Activated T-helper 17 cell treated with anti-CD3 and anti-CD28 coated beads, Interleukin-2, amount 50 U/mL, for 72 hours (primary cell): ENCODE measurements at regions not wholly inside any gene's neighbourhood (a gene's known extent, or its start where the extent isn't known, plus 50 kb on each side); places are given as distances from the start of the nearest gene placed in this dataset.
A peak's percentile ranks its signal among the peaks of the same experiment; 100 is the strongest.

Experiments
- ATAC-seq: fragments of 150-1000 bp; cut with Tn5 transposase; replicated peaks from 2 replicates; pipeline ENCODE4 v1.10.0; 2021; ENCODE audit warnings: mild to moderate bottlenecking, moderate library complexity
- H3K27ac Mint-ChIP-seq: one replicate; pipeline ENCODE4 v1.8.0; 2022; ENCODE audit warnings: mixed read lengths
- H3K27me3 Mint-ChIP-seq: one replicate; pipeline ENCODE4 v1.8.0; 2022; ENCODE audit warnings: mixed read lengths
- H3K36me3 Mint-ChIP-seq: one replicate; pipeline ENCODE4 v1.8.0; 2022; ENCODE audit warnings: low read depth, mild to moderate bottlenecking, mixed read lengths
- H3K4me1 Mint-ChIP-seq: one replicate; pipeline ENCODE4 v1.8.0; 2022; ENCODE audit warnings: mixed read lengths
- H3K4me3 Mint-ChIP-seq: one replicate; pipeline ENCODE4 v1.8.0; 2022; ENCODE audit warnings: mild to moderate bottlenecking, mixed read lengths
- H3K9me3 Mint-ChIP-seq: one replicate; pipeline ENCODE4 v1.8.0; 2022; ENCODE audit warnings: mixed read lengths

DNA sequence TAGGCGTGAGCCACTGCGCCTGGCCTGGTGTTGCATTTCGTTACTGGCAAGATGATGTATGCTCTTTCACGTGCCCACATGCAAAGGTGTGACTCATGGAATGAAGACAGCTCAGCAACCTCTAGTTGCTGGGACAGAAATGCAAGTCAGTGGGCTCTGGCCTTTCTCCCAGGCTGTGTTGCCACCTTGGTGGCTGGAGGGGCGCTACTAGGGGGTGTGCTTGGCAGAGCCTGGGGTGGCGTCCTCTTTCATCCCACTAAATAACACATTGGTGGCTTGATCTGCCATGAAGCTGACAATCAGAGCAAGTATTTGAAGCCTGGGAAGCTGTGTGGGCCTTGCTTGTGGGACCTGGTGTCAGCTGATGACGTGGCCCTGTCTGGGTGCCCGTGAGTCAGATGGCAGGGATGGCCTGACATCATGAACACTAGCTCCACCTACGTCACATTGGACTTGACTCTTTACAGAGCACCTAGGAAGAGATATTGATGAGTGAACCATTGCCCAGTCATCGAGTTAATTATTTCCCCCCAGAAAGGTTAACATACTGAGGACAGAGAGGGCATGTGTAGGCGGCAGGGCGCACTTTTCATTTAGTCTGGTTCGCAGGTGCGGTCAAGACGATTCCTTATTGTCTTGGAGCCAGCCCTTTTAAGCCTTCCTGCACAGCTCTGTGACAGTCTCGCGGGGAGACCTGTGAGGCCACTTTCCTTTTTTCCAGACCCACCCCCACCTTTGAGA, 154.2 kb downstream of the TM9SF2 start:
- ATAC-seq: peak; percentile 82
- Mint-ChIP-seq H3K4me1 (peaks cover 22% of the 10 kb centered on the region), H3K27me3 (no peaks in the 10 kb centered on the region), H3K9me3 (no peaks in the 10 kb centered on the region), H3K36me3 (no peaks in the 10 kb centered on the region), H3K27ac (peak overlapping the region; percentile 83), H3K4me3 (peak overlapping the region; percentile 75)

DNA sequence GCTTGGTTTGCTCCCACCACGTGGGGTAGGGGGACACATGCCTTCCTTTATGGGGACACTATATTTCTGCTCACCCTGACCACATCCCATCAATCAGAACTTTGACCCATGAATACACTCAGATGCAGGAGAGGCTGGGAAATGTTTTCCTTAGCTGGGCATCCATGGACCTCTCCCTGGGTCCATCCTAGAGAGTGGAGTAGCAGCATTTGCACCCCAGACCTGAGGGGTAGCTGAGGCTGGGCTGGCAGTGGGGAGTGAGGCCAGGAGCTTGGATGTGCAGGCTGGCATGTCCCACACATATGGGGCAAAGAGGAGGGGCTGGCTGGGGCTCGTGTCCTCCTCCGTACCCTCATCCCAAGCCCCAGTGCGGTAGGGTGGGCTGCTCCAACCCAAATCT, 152.8 kb downstream of the TM9SF2 start:
- peaks cover 19% of the 10 kb centered on the region for H3K4me1 Mint-ChIP-seq
- H3K27me3 Mint-ChIP-seq: no peaks in the 10 kb centered on the region
- no peak overlapping the region for H3K4me3 Mint-ChIP-seq
- no peaks in the 10 kb centered on the region for H3K36me3 Mint-ChIP-seq
- H3K27ac Mint-ChIP-seq: no peak overlapping the region
- ATAC-seq: no peak
- H3K9me3 Mint-ChIP-seq: no peaks in the 10 kb centered on the region

DNA sequence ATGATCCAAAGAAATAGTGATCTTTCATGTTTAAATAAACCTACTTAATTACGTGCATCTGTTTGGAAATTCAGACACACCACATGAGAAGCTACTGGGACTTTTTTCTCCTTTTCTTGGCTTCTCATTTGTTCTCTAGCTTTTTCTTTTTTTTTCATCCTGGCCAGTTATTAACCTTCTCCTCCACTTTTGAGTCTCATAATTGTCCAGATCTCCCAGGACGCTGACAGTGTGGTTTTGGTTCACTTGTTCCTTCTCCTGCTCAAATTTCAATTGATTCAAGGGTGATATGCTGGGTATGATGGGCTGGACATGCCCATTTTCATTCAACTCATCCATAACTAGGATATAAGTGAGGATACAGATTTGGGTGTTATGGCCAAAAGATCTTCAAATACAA, 152.3 kb downstream of the TM9SF2 start:
- no peaks in the 10 kb centered on the region for H3K9me3 Mint-ChIP-seq
- no peaks in the 10 kb centered on the region for H3K36me3 Mint-ChIP-seq
- H3K27ac Mint-ChIP-seq: no peak overlapping the region
- no peaks in the 10 kb centered on the region for H3K27me3 Mint-ChIP-seq
- ATAC-seq: no peak
- peaks cover 15% of the 10 kb centered on the region for H3K4me1 Mint-ChIP-seq
- no peak overlapping the region for H3K4me3 Mint-ChIP-seq

DNA sequence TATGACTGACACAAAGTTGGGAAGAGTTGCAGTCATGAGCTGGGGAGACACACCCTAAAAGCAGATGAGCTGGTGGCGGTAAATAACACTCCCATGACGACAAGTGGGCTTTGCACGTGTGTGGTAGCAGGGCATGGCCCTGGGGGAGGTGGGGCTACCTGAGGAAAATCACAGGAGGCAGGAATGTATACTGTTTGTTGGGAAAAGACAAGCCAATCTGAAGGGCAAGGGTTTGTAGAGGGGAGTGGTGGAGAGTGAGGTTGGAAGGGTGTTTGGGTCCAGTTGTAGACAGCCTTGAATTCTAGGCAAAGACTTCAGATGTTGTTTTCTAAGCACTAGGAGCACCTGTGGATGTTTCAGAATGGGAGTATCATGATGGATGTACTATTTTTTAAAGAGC, 151.6 kb downstream of the TM9SF2 start:
- no peak for ATAC-seq
- Mint-ChIP-seq H3K9me3 (no peaks in the 10 kb centered on the region), H3K4me1 (peaks cover 15% of the 10 kb centered on the region), H3K4me3 (no peak overlapping the region), H3K27me3 (no peaks in the 10 kb centered on the region), H3K36me3 (no peaks in the 10 kb centered on the region), H3K27ac (no peak overlapping the region)

DNA sequence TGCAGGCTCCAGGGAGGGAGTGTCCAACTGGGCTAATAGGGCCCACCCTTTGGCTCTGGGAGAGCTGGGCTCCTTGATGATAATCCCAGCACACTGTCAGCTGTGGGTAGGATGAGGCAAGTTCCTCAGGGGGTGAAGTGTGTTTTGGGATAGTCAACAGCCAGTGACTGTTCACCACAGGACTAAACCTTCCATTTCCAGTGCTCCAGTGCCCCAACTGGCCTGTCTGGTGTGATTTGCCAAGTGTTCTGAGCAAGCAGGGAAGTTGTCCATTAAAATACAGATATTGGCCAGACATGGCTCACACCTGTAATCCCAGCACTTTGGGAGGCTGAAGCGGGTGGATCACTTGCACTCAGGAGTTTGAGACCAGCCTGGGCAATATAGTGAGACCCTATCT, 150.9 kb downstream of the TM9SF2 start:
- no peak for ATAC-seq
- H3K4me3 Mint-ChIP-seq: no peak overlapping the region
- no peaks in the 10 kb centered on the region for H3K27me3 Mint-ChIP-seq
- H3K36me3 Mint-ChIP-seq: no peaks in the 10 kb centered on the region
- no peaks in the 10 kb centered on the region for H3K9me3 Mint-ChIP-seq
- H3K27ac Mint-ChIP-seq: no peak overlapping the region
- peaks cover 15% of the 10 kb centered on the region for H3K4me1 Mint-ChIP-seq

DNA sequence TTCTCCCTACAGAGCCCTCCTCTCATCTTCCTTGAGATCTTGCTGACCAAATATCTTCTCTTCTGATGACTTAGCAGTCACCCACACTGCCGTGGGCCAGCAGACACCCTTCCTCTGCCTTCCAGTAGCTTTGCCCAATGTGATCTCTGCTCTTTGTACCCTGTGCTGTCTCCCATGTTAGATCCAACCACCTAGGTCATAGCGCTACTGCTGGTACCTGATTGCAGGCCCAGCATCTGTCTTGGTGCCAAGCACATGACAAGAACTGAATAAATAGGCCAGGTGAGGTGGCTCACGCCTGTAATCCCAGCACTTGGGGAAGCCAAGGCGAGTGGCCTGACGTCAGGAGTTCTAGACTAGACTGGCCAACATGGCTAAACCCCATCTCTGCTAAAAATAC, 149.7 kb downstream of the TM9SF2 start:
- Mint-ChIP-seq H3K27me3 (no peaks in the 10 kb centered on the region), H3K27ac (no peak overlapping the region), H3K36me3 (no peaks in the 10 kb centered on the region), H3K4me1 (peaks cover 7% of the 10 kb centered on the region), H3K9me3 (no peaks in the 10 kb centered on the region), H3K4me3 (no peak overlapping the region)
- no peak for ATAC-seq

DNA sequence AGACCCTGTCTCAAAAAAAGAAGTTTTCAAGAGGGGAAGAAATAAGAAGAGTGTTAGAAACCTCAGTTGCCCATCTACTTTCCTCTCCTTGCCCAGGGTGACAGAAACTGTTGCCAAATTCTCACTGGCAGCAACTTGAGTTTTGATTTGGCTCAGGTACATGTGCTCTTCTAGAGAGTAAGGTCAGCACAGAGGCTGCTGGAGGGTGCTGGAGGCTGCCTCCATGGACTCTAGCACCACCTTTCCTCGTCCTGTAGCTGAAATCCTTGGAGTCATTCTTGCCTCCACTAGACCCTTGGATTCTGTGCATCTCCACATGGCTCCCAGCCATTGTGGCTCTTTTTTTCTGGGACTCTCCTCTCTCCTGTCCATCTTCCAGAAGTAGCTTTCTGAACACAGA, 149.1 kb downstream of the TM9SF2 start:
- no peak overlapping the region for H3K27ac Mint-ChIP-seq
- H3K36me3 Mint-ChIP-seq: no peaks in the 10 kb centered on the region
- H3K4me1 Mint-ChIP-seq: peaks cover 1% of the 10 kb centered on the region
- ATAC-seq: no peak
- H3K4me3 Mint-ChIP-seq: no peak overlapping the region
- no peaks in the 10 kb centered on the region for H3K27me3 Mint-ChIP-seq
- H3K9me3 Mint-ChIP-seq: no peaks in the 10 kb centered on the region

DNA sequence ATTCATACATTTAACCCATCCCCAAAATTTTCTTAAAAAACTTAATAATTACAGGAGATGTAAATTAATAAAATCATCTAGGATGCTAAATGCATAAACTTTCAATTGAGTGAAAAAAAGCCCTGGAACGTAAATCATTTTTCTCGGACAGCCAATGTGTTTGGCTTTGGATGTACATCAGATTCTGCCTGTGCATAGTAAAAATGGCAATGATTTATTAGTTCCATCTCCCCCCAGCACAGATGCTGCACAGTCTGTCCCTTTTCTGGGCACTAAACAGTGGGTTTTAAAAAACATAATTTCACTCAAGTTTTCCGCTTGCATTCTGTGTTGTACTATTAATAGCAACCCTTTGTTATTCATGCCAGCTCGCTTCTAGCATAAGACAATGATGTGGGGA, 147.7 kb downstream of the TM9SF2 start:
- ATAC-seq: no peak
- H3K4me1 Mint-ChIP-seq: no peaks in the 10 kb centered on the region
- H3K27me3 Mint-ChIP-seq: no peaks in the 10 kb centered on the region
- no peak overlapping the region for H3K4me3 Mint-ChIP-seq
- H3K36me3 Mint-ChIP-seq: no peaks in the 10 kb centered on the region
- H3K27ac Mint-ChIP-seq: no peak overlapping the region
- no peaks in the 10 kb centered on the region for H3K9me3 Mint-ChIP-seq

DNA sequence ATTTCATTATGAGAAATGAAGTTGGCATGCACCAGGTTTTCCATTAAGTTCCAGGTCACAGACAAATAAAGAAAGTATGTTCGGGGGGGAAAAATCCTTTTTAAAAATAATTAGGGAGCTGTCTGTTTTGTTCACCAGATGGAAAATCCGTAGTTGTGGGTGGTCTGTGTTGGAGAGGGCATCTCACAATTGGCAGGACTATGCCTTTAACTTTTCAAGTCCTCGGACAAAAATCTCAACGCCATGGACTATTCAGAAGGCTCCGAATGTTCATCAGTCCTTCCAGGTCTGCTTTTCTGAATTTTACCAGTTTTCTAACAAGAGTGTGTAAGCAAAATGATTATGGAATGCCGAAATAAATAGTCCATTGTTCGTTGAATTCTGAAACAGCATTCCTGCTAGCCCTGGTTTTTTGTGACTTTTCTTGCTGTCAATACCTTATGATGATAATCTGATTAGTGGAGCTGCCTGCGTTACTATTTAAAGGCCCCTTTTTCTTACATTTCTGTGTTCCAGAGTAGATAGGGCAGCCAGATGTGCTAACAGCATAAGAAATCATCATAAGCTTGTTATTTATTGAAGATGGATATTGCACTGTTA, 146.9 kb downstream of the TM9SF2 start:
- Mint-ChIP-seq H3K4me1 (no peaks in the 10 kb centered on the region), H3K36me3 (no peaks in the 10 kb centered on the region), H3K27ac (no peak overlapping the region), H3K9me3 (no peaks in the 10 kb centered on the region), H3K4me3 (no peak overlapping the region), H3K27me3 (no peaks in the 10 kb centered on the region)
- ATAC-seq: no peak

DNA sequence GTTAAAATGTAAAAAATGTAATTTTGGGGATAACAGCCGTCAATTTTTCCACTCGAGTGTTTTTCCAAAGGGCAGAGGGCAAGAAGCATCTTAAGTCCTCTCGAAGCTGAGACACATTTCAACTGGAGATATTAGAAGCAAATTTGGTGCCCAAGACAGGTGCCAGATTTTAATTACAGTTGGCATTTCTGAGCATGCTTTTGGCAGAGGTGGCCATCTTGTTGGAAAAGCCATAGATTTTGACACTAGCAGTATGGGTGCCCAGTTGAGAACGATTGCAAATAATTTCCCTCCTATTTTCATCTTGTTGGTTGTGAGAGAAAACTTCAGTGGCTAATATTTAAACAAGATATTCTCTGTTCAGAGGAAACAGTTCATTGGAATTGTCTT, 146.3 kb downstream of the TM9SF2 start:
- Mint-ChIP-seq H3K4me1 (peaks cover 5% of the 10 kb centered on the region), H3K27me3 (no peaks in the 10 kb centered on the region), H3K9me3 (no peaks in the 10 kb centered on the region), H3K27ac (no peak overlapping the region), H3K4me3 (no peak overlapping the region), H3K36me3 (no peaks in the 10 kb centered on the region)
- ATAC-seq: no peak

DNA sequence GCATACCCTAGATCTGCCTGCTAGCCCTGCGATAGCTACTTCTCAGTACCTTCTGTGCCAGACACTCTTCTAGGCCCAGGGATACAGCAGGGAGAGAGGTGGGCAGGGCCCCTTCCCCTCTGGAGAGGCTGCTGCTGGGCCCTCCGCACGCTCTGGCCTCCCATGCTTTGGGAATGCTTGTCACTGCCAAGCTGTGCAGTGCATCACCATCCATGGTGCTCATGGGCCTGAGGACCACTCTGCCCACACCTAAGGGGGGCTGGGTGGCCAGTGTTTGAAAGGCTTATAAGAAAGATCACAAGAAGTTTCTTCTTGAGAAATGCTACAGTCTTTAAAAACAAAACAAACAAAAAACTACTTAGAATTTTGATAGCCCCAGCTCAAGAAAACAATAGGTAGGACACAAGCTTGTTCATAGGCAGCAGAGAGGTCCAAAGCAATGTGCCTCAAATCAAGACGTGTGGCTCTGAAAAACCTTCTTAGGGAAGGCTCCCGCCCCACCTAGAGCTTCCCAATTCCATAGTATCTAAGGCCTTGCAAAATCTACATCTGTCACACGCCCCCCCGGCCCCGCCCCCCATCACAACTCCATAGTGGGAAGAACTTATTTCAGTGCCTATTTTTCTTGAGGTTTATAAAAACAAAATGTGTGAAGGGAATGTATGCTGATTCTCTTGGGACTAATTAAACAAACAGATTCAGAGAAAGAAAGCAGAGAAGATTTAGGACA, 145.8 kb downstream of the TM9SF2 start:
- no peaks in the 10 kb centered on the region for H3K27me3 Mint-ChIP-seq
- no peak overlapping the region for H3K4me3 Mint-ChIP-seq
- ATAC-seq: no peak
- no peaks in the 10 kb centered on the region for H3K9me3 Mint-ChIP-seq
- peaks cover 6% of the 10 kb centered on the region for H3K4me1 Mint-ChIP-seq
- H3K36me3 Mint-ChIP-seq: no peaks in the 10 kb centered on the region
- H3K27ac Mint-ChIP-seq: no peak overlapping the region

DNA sequence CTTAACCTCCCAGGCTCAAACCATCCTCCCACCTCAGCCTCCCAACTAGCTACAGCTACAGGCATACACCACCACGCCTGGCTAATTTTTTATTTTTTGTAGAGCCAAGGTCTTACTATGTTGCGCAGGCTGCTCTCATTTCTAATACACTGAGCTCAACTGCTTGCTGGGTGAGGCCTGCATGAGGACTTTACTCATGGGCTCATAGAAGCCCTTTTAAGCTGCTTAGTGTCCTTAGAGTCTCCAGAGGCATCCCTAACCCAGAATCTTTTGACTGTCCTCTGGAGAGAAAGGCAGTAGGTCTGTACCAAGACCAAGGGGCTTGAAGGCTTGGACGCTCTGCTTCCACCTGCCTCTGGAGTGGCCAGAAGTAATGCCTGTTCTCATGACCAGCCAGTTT, 141.6 kb downstream of the TM9SF2 start:
- ATAC-seq: no peak
- H3K27ac Mint-ChIP-seq: no peak overlapping the region

DNA sequence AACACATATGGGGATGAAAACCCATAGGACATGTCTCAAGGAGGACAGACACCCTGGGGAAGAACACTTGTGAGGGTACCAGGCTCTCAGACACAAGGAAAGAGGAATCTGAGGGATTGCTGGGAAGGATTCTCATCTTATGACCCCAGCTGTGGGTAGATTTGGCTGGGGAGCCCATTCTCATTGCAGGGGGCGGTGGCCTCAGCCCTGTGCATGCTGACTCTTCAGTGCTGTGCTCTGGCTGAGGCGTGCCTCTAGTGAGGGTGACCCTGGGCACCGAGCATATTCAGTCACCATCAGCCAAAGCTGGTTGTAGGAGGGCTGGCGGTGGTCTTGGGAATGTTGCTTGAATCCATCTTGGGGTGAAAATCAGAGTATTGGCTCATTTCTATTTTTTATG, 140.7 kb downstream of the TM9SF2 start:
- Mint-ChIP-seq H3K27ac (no peak overlapping the region), H3K27me3 (no peaks in the 10 kb centered on the region), H3K4me3 (no peak overlapping the region), H3K4me1 (peaks cover 6% of the 10 kb centered on the region), H3K9me3 (no peaks in the 10 kb centered on the region), H3K36me3 (no peaks in the 10 kb centered on the region)
- no peak for ATAC-seq

More for the DNA sequence above, 141.6 kb downstream of the TM9SF2 start:
- Mint-ChIP-seq H3K4me3 (no peak overlapping the region), H3K27me3 (no peaks in the 10 kb centered on the region), H3K9me3 (no peaks in the 10 kb centered on the region), H3K36me3 (no peaks in the 10 kb centered on the region), H3K4me1 (peaks cover 6% of the 10 kb centered on the region)

DNA sequence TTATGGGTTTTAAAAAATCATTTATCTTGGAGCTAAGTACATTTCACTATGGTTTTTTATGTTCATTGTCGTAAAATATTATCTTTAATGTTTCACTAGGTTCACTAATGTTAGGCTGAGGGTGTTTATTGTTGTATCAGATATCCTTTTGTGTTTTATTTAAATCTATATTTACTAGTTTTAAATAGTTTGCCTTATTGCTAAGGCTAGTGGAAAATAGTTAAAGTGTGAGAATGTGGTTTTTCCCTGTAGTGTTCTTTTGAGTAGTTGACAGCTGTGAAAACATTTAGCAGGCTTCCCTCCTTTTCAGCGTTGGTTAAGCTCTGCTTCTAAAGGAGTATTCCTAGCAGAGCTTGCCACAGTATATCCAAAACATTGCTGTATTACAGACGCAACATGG, 139.0 kb downstream of the TM9SF2 start:
- Mint-ChIP-seq H3K27me3 (no peaks in the 10 kb centered on the region), H3K9me3 (no peaks in the 10 kb centered on the region), H3K4me3 (no peak overlapping the region), H3K36me3 (no peaks in the 10 kb centered on the region), H3K4me1 (peaks cover 6% of the 10 kb centered on the region), H3K27ac (no peak overlapping the region)
- no peak for ATAC-seq

DNA sequence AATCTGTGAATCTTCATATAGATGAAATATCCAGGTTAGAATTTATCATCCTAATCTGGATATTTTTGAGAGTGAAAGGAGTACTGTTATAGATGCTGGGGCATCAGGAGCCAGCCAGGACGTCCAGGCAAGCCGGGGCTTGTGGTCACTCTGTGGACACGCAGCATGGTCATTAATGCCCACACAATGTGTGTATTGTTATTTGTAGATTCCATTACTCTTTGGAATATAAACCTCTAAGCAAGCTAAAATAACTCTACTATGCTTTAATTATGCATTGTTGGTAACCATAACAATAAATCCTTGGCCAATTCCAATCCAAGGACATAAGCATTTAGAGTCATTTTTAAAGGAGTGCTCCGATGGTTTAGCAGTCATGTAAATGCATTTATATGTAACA, 137.9 kb downstream of the TM9SF2 start:
- Mint-ChIP-seq H3K27ac (no peak overlapping the region), H3K9me3 (no peaks in the 10 kb centered on the region)

More for the DNA sequence above, 137.9 kb downstream of the TM9SF2 start:
- ATAC-seq: no peak
- no peak overlapping the region for H3K4me3 Mint-ChIP-seq
- no peaks in the 10 kb centered on the region for H3K27me3 Mint-ChIP-seq
- H3K36me3 Mint-ChIP-seq: no peaks in the 10 kb centered on the region
- peaks cover 6% of the 10 kb centered on the region for H3K4me1 Mint-ChIP-seq
